Immature natural killer cell (primary cell): ENCODE measurements at regions not wholly inside any gene's neighbourhood (a gene's known extent, or its start where the extent isn't known, plus 50 kb on each side); places are given as distances from the start of the nearest gene placed in this dataset.
"Not testable (repeated sequence)": the region's sequence is repeated elsewhere in the genome, so short reads cannot be mapped to it uniquely, and the experiment has no call there.

ENCODE experiments used
- DNase-seq, 3 donors: peaks; one replicate each; pipeline ENCODE4 v3.0.0; 2022; ENCODE audit warnings: mixed read lengths in 1 of 3
- H3K27ac Mint-ChIP-seq, 6 donors: one replicate each; pipeline ENCODE4 v1.8.0; 2020; ENCODE audit warnings: mixed read lengths in 6 of 6, mild to moderate bottlenecking in 5 of 6, inconsistent platforms in 4 of 6, moderate library complexity in 3 of 6
- H3K27me3 Mint-ChIP-seq, 3 donors: one replicate each; pipeline ENCODE4 v1.8.0; 2020 to 2021; ENCODE audit warnings: low read depth in 3 of 3, mild to moderate bottlenecking in 3 of 3, mixed read lengths in 3 of 3, moderate library complexity in 3 of 3, inconsistent platforms in 1 of 3
- H3K36me3 Mint-ChIP-seq, 3 donors: one replicate each; pipeline ENCODE4 v1.8.0; 2020; ENCODE audit warnings: mixed read lengths in 3 of 3, inconsistent platforms in 2 of 3, mild to moderate bottlenecking in 2 of 3
- H3K4me1 Mint-ChIP-seq, 2 donors: one replicate each; pipeline ENCODE4 v1.8.0; 2020; ENCODE audit warnings: inconsistent platforms in 2 of 2, mild to moderate bottlenecking in 2 of 2, mixed read lengths in 2 of 2, moderate library complexity in 1 of 2
- H3K4me3 Mint-ChIP-seq, 5 donors: one replicate each; pipeline ENCODE4 v1.8.0; 2020; ENCODE audit warnings: mild to moderate bottlenecking in 5 of 5, mixed read lengths in 5 of 5, inconsistent platforms in 3 of 5, moderate library complexity in 3 of 5
- H3K9me3 Mint-ChIP-seq, 6 donors: one replicate each; pipeline ENCODE4 v1.8.0; 2020; ENCODE audit warnings: mild to moderate bottlenecking in 6 of 6, mixed read lengths in 6 of 6, inconsistent platforms in 4 of 6, moderate library complexity in 3 of 6

DNA sequence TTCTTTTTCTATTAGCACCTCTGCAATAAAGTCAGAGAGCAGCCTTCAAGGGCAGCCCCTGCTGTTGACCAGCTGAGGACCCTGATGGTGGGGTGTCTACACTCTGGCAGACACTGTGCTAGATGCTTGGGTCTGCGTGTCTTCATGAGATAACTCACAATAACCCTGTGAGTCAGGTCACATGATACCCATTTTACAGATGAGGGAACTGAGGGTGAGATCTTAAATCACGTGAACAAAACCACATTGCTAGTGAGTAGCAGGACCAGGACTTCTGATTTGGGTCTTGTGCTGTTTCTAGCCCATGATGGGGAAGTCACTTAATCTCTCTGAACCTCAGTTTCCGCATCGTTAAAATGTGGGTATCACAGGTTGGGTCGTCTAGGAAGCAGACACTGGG, 118.5 kb upstream of the LIPC start:
- Mint-ChIP-seq H3K9me3 (no peaks in the 10 kb centered on the region), H3K36me3 (no peaks in the 10 kb centered on the region), H3K27me3 (peaks cover 0 to 5% (median 3%) of the 10 kb centered on the region in 3 donors), H3K27ac (peak overlapping the region; percentile 78 to 97 (median 94)), H3K4me3 (peak overlapping the region; percentile 60 to 82 (median 69)), H3K4me1 (peaks cover 49 to 50% of the 10 kb centered on the region in 2 donors)
- peak; percentile 25 to 60 (median 29) for DNase-seq

DNA sequence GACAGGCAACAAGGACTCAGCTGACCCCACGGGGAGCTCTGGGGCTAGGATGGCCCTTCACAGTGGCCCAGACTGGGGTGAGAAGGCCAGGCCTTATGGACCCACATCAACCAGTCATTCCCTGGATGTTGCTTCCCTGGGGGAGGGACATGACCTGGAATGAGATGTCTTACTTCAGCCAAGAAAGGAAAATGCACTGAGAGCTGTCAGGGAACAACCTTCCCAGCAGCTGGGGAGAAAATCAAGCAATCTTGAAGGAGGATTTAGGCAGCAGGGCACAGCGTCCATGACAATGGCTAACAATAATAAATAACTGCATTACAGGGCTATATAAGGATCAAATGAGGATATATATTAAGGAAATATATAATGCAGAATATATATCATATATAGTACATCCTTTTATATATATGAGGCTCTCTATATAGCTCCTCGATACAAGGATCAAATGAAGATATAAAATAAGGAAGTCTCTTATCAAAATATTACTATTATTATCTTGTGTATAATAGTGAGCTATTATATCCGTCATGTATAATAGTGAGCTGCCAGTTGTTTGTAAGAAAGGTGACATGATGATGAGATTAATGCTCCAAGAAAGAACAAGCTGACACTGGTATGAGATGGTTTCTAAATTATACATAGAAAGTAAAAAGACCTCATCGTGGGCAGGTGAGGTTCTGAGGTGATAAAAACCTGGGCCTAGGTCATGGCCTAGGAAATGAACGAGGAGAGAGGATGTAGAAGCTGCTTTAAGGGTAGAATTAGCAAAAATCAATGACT, 117.8 kb upstream of the LIPC start:
- no peaks in the 10 kb centered on the region for H3K9me3 Mint-ChIP-seq
- H3K27me3 Mint-ChIP-seq = peaks cover 0 to 5% (median 4%) of the 10 kb centered on the region in 3 donors
- peak overlapping the region; percentile 78 to 97 (median 95) for H3K27ac Mint-ChIP-seq
- H3K36me3 Mint-ChIP-seq = no peaks in the 10 kb centered on the region
- peaks cover 49 to 50% of the 10 kb centered on the region in 2 donors for H3K4me1 Mint-ChIP-seq
- H3K4me3 Mint-ChIP-seq = peak overlapping the region; percentile 62 to 82 (median 69)
- DNase-seq = no peak

DNA sequence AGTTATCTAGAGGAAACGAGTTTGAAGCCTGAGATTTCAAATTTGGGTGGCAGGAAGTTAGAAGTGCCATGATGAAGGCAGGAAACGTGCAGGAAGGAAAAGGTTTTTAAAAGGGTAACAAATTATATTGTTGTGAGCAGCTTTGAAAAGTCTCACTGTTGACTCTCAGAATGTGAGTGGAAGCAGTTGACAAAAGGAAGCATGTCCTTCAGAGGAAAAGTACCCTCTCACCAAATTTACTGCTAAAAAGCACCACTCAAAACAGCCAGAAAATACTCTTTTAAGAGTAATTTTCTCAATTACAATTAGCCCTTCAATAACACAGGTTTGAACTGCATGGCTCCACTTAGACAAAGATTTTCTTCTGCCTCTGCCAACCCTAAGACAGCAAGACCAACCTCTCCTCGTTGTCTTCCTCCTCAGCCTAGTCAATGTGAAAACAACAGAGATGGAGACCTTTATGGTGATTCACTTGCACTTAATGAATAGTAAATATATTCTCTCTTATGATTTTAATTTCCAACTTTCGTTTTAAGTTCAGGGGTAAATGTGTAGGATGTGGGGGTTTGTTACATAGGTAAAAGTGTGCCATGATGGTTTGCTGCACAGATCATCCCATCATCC, 117.1 kb upstream of the LIPC start:
- H3K36me3 Mint-ChIP-seq = no peaks in the 10 kb centered on the region
- peaks cover 49 to 50% of the 10 kb centered on the region in 2 donors for H3K4me1 Mint-ChIP-seq
- peak overlapping the region; percentile 78 to 96 (median 89) for H3K27ac Mint-ChIP-seq
- H3K9me3 Mint-ChIP-seq = no peaks in the 10 kb centered on the region
- H3K4me3 Mint-ChIP-seq = peak overlapping the region; percentile 48 to 68 (median 62)
- DNase-seq = peak; percentile 15 to 30 (median 21)
- peaks cover 0 to 5% (median 4%) of the 10 kb centered on the region in 3 donors for H3K27me3 Mint-ChIP-seq

DNA sequence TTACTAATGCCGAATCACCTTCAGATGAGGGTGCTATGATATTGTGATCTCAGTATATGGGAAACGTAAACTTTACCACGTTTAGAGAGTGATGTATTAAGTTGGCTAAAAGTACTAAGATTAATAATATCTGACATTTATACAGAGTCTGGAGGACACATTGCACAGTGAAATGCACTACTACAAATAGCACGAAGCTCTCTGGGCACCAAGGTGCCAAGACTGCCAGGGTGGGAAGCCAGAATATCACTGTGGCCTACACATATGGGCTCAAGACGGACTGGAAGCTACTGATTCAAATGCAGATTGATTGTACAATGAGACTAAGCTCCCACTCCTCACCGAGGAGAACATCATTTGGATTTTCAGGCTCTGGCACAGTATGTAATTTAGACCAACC, 113.3 kb upstream of the LIPC start:
- Mint-ChIP-seq H3K27me3 (peaks cover 0 to 4% (median 2%) of the 10 kb centered on the region in 3 donors), H3K36me3 (no peaks in the 10 kb centered on the region), H3K4me3 (no peak overlapping the region), H3K27ac (no peak overlapping the region), H3K4me1 (peaks cover 33 to 37% of the 10 kb centered on the region in 2 donors), H3K9me3 (no peaks in the 10 kb centered on the region)
- DNase-seq = no peak

DNA sequence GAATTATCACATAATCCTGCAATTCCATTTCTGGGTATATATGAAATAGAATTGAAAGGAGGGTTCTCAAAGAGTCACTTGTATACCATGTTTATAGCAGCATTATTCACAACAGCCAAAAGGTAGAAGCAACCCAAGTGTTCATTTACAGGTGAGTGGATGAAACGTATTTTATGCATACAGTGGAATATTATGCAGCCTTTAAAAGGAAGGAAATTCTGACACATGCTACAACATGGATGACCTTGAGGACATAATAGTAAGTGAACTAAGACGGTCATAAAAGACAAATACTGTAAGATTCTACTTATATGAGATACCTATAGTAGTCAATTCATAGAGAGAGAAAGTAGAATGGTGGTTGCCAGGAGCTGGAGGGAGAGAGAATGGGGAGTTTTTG, 110.8 kb upstream of the LIPC start:
- no peak for DNase-seq
- no peak overlapping the region for H3K4me3 Mint-ChIP-seq
- H3K36me3 Mint-ChIP-seq = no peaks in the 10 kb centered on the region
- peaks cover 10 to 12% of the 10 kb centered on the region in 2 donors for H3K4me1 Mint-ChIP-seq
- no peaks in the 10 kb centered on the region for H3K9me3 Mint-ChIP-seq
- no peak overlapping the region for H3K27ac Mint-ChIP-seq
- H3K27me3 Mint-ChIP-seq = peaks cover 1 to 7% (median 3%) of the 10 kb centered on the region in 3 donors

DNA sequence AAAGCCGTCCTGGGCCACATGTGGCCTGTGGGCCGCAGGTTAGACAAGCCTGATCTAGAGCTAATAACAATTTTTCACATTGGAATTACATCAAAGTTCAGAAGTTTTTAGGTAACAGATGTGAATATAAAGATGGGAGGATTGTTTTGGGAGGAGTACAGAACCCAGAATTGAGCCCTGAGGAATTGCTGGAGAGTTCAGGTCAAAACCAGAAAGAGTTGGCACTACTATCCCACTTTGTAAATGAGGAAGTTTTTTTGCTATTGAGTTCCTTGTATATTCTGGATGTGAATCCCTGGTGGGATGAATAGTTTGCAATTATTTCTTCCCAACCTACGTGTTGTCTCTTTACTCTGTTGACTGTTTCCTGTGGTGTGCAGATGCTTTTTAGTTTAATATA, 109.5 kb upstream of the LIPC start:
- Mint-ChIP-seq H3K4me3 (no peak overlapping the region), H3K4me1 (peaks cover 0 to 2% of the 10 kb centered on the region in 2 donors), H3K9me3 (no peaks in the 10 kb centered on the region), H3K36me3 (no peaks in the 10 kb centered on the region), H3K27me3 (peaks cover 1 to 9% (median 3%) of the 10 kb centered on the region in 3 donors), H3K27ac (no peak overlapping the region)
- no peak for DNase-seq

DNA sequence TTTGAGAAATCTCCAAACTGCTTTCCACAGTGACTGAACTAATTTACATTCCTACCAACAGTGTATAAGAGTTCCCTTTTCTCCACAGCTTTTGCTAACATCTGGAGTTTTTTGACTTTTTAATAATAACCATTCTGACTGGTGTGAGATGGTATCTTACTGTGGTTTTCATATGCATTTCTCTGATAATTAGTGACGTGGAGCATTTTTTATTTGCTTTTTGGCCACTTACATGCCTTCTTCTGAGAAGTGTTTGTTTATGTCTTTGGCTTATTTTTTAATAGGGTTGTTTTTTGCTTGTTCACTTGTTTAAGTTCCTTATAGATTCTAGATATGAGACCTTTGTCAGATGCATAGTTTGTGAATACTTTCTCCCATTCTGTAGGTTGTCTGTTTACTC, 108.5 kb upstream of the LIPC start:
- not testable (repeated sequence) for H3K9me3 Mint-ChIP-seq, H3K36me3 Mint-ChIP-seq, H3K27me3 Mint-ChIP-seq, H3K4me1 Mint-ChIP-seq, H3K4me3 Mint-ChIP-seq, DNase-seq, H3K27ac Mint-ChIP-seq

DNA sequence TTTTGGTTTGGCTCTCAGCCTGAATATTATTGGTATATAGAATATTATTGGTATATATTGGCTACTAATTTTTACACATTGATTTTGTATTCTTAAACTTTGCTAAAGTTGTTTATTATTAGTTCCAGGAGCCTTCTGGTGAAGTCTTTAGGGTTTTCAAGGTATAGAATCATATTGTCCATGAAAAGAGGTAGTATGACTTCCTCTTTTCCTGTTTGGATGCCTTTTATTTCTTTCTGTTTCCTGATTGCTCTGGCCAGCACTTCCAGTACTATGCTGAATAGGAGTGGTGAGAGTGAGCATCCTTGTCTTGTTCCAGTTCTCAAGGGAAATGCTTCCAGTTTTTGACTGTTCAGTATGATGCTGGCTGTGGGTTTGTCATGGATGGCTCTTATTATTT, 107.3 kb upstream of the LIPC start:
- Mint-ChIP-seq H3K27ac (no peak overlapping the region), H3K4me3 (no peak overlapping the region)

DNA sequence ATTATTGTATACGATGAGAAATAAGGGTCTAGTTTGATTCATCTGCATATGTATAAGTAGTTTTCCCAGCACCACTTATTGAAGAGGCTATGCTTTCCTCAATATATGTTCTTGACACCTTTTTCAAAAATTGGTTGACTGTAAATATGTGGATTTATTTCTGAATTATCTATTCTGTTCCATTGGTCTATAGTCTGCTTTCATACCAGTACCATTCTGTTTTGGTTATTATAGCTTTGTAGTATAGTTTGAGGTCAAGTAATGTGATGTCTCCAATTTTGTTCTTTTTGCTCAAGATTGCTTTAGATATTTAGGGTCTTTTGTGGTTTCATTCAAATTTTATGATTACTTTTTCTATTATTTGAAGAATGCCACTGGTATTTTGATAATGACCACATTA, 103.8 kb upstream of the LIPC start:
- DNase-seq = no peak
- Mint-ChIP-seq H3K27me3 (peaks cover 3 to 14% (median 7%) of the 10 kb centered on the region in 3 donors), H3K27ac (no peak overlapping the region), H3K4me1 (peaks cover 26 to 32% of the 10 kb centered on the region in 2 donors), H3K4me3 (no peak overlapping the region), H3K9me3 (peaks cover 0 to 2% (median 0%) of the 10 kb centered on the region in 6 donors), H3K36me3 (no peaks in the 10 kb centered on the region)

More for the DNA sequence above, 107.3 kb upstream of the LIPC start:
- Mint-ChIP-seq H3K4me1 (no peaks in the 10 kb centered on the region), H3K36me3 (no peaks in the 10 kb centered on the region), H3K9me3 (no peaks in the 10 kb centered on the region), H3K27me3 (peaks cover 0 to 10% (median 3%) of the 10 kb centered on the region in 3 donors)
- DNase-seq = no peak

DNA sequence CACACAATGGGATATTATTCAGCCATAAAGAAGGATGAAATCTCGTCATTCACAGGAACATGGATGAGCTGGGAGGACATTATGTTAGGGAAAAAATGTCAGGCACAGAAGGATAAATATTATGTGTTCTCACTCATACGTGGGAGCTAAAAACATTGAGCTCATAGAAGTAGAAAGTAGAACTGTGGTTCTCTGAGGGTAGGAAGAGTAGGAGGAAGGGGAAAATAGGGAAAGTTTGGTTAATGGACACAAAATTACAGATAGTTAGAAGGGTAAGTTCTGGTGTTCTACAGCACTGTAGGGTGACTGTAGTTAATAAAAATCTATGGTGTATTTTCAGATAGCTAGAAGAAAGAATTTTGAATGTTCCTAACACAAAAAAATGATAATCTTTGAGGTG, 102.6 kb upstream of the LIPC start:
- H3K9me3 Mint-ChIP-seq = peaks cover 0 to 2% (median 0%) of the 10 kb centered on the region in 6 donors
- peak overlapping the region in 2 of 6 donors; percentile 11 to 74 for H3K27ac Mint-ChIP-seq
- H3K27me3 Mint-ChIP-seq = peaks cover 3 to 14% (median 7%) of the 10 kb centered on the region in 3 donors
- no peak overlapping the region for H3K4me3 Mint-ChIP-seq
- DNase-seq = no peak
- peaks cover 0 to 4% (median 0%) of the 10 kb centered on the region in 3 donors for H3K36me3 Mint-ChIP-seq
- H3K4me1 Mint-ChIP-seq = peaks cover 34 to 38% of the 10 kb centered on the region in 2 donors

DNA sequence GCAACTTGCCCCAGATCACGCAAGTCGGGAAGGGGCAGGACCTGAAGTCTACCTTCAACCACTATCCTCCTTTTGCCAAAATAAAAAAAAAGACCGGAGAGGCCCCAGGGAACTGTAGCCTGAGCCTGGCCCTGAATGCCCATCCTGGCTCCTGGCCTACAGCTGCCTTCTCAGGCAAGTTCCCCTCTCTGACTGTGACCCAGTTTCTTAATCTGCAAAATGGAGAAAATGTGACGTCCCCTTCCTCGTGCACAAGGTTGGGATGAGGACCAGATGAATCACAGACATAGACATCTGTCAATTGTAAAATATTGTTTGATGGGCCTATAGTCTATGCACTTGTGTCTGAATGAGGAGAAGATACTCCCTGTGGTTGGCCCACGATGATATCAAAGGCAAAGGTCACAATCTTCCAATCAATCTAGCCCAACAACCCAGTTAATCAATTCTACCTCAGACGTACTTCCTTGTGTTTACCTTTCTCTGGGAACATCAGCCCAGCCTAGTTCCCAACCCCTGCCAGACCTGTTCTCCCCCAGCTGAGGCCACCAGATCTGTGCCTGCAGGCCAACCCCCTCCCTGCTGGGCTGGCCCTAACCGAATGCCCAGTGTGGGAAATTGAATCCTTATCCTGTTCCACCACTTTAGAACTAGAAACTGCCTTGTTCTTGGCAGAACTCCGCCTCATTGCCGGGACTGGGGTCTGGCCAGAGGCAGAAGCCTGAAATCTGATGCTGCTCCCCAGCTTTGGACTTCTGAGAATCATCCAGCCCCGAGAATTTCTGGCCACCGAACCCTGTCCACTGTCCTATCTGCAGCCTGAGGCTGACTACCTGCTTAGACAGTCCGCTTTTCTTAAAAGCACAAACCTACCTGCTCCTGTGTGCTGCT, 101.8 kb upstream of the LIPC start:
- peak overlapping the region in 5 of 6 donors; percentile 34 to 98 (median 94) for H3K27ac Mint-ChIP-seq

DNA sequence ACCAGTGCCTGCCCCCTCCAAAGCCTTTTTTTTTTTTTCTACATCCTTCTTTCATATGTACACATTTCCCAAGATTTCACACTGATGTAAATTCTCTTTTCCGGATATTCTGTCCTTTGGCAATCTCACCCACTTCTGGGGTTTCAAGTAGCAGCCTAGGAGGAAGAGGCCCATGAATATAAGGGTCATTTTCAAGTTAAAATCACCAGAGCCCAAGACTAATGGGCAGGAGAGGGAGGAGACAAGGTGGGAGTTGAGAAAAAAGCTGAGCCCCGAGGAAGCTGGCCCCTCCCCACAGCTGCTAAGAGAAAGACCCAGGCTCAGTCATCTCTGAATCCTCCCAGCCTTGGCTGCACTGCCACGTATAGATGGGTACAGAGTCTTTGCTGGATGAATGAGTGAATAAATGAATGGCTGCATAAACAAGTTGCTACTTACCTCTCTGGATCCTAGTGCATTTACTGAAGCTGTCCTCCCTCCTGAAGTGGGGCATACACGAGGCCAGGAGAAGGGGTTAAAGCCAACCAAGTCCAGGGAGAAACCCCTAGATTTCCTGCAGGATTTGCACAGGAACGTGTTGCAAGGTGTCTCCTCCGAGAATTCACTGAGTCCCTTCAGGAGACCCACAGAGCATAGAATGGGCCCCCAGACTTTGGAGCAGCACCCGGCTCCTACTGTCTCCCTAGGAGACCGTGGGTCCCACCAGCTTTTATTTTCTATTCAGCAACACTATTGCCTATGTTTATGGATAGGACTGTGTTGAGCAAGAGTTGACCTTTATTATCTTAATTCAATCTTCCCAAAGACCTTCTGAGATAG, 100.8 kb upstream of the LIPC start:
- DNase-seq = no peak
- peak overlapping the region; percentile 90 to 98 (median 94) for H3K27ac Mint-ChIP-seq
- peak overlapping the region; percentile 42 to 80 (median 62) for H3K4me3 Mint-ChIP-seq

More for the DNA sequence above, 101.8 kb upstream of the LIPC start:
- Mint-ChIP-seq H3K36me3 (peaks cover 0 to 7% (median 3%) of the 10 kb centered on the region in 3 donors), H3K4me1 (peaks cover 34 to 38% of the 10 kb centered on the region in 2 donors), H3K27me3 (peaks cover 3 to 12% (median 7%) of the 10 kb centered on the region in 3 donors), H3K4me3 (no peak overlapping the region), H3K9me3 (peaks cover 0 to 2% (median 0%) of the 10 kb centered on the region in 6 donors)
- DNase-seq = no peak

DNA sequence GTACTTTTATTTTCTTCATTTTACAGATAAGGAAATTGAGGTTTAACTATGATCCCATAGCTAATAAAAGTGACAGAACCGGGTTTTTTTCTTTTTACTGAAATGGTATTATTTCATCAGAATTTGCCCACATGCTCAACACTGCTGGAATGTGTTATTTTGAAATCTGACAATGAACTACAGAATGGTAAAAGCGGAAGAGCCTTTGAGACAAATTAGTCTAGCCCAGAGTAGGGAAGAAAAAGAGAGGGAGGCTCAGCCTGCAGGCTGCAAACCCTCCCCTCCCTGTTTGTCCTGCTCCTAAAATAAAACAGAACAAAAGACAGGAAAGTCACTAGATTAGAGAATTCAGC, 100.3 kb upstream of the LIPC start:
- H3K27me3 Mint-ChIP-seq = peaks cover 3 to 11% (median 4%) of the 10 kb centered on the region in 3 donors
- peak overlapping the region; percentile 90 to 98 (median 94) for H3K27ac Mint-ChIP-seq
- no peak for DNase-seq
- H3K4me1 Mint-ChIP-seq = peaks cover 34 to 38% of the 10 kb centered on the region in 2 donors
- H3K36me3 Mint-ChIP-seq = peaks cover 0 to 7% (median 3%) of the 10 kb centered on the region in 3 donors
- H3K9me3 Mint-ChIP-seq = peaks cover 0 to 3% (median 0%) of the 10 kb centered on the region in 6 donors
- peak overlapping the region; percentile 42 to 80 (median 62) for H3K4me3 Mint-ChIP-seq

More for the DNA sequence above, 100.8 kb upstream of the LIPC start:
- Mint-ChIP-seq H3K36me3 (peaks cover 0 to 7% (median 3%) of the 10 kb centered on the region in 3 donors), H3K27me3 (peaks cover 3 to 11% (median 4%) of the 10 kb centered on the region in 3 donors), H3K9me3 (peaks cover 0 to 2% (median 0%) of the 10 kb centered on the region in 6 donors), H3K4me1 (peaks cover 34 to 38% of the 10 kb centered on the region in 2 donors)
